ENCODE measurements at regions not wholly inside any gene's neighbourhood (a gene's known extent, or its start where the extent isn't known, plus 50 kb on each side); places are given as distances from the start of the nearest gene placed in this dataset.

DNA sequence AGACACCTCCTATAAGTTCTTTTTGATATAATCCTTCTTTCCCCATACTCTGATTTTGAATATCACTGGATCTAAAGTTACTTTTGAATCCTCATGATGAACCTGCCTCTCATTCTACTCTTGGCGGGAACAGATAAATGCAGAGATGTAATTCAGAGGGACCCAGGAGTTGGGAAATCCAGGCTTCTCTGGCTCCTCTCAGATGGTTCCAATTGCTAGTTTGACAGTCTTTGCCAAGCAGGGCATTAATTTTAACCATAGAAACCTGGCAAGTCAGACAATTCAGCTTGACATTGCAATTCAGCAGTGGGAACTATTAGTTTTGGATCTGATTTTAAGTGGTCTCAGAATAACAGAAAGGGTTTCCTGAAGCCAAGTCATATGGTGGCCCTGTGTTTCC is 67.3 kb upstream of the KLF12 start:
- TF ChIP-seq EZH2 (optimal IDR thresholded peaks at IDR 0.05; ENCODE audit: low read depth, low read length): no peak
- TF ChIP-seq, protein P1, sequence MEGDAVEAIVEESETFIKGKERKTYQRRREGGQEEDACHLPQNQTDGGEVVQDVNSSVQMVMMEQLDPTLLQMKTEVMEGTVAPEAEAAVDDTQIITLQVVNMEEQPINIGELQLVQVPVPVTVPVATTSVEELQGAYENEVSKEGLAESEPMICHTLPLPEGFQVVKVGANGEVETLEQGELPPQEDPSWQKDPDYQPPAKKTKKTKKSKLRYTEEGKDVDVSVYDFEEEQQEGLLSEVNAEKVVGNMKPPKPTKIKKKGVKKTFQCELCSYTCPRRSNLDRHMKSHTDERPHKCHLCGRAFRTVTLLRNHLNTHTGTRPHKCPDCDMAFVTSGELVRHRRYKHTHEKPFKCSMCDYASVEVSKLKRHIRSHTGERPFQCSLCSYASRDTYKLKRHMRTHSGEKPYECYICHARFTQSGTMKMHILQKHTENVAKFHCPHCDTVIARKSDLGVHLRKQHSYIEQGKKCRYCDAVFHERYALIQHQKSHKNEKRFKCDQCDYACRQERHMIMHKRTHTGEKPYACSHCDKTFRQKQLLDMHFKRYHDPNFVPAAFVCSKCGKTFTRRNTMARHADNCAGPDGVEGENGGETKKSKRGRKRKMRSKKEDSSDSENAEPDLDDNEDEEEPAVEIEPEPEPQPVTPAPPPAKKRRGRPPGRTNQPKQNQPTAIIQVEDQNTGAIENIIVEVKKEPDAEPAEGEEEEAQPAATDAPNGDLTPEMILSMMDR (IDR thresholded peaks at IDR 0.05; ENCODE audit: low read length): no peak
